HEK293 (cell line): ENCODE measurements at regions not wholly inside any gene's neighbourhood (a gene's known extent, or its start where the extent isn't known, plus 50 kb on each side); places are given as distances from the start of the nearest gene placed in this dataset.

Experiments used
- CTCF ChIA-PET: fragments of 350-600 bp; formaldehyde crosslinking; extraction: SDS; loops from one replicate; lab custom pipeline; 2021; ENCODE audit warnings: antibody characterized with exemption; lab: Yijun Ruan, JAX
- POLR2A ChIA-PET: fragments of 300-600 bp; formaldehyde crosslinking; extraction: SDS; loops from one replicate; lab custom pipeline; 2020; ENCODE audit warnings: antibody characterized with exemption, inconsistent platforms; lab: Yijun Ruan, JAX
- H3K27ac ChIP-seq: fragments of 200-500 bp; sonication (Bioruptor generic); 2 replicates; pipeline ENCODE4 v1.5.1; 2014; ENCODE audit warnings: low read depth, low read length, control low read depth, inconsistent platforms; ENCODE audit errors: extremely low read depth
- H3K36me3 ChIP-seq, 2 experiments: fragments of 200-500 bp in 1 of 2; sonication (Bioruptor generic) in 1 of 2; 1 replicate in 1 of 2; 2 replicates in 1 of 2; pipeline ENCODE4 v1.5.1; 2014 to 2017; ENCODE audit warnings: inconsistent platforms in 2 of 2, low read length in 2 of 2; ENCODE audit not compliant: control insufficient read depth in 2 of 2, insufficient read depth in 1 of 2
- H3K4me1 ChIP-seq: fragments of 200-500 bp; sonication (Bioruptor generic); 2 replicates; pipeline ENCODE4 v1.5.1; 2014; ENCODE audit warnings: mild to moderate bottlenecking, low read length, inconsistent platforms; ENCODE audit not compliant: control insufficient read depth, insufficient read depth
- H3K4me3 ChIP-seq: 2 replicates; pipeline ENCODE4 v1.5.1; 2011; ENCODE audit warnings: low read depth, mild to moderate bottlenecking, control low read depth, low read length, moderate library complexity
- H3K9me3 ChIP-seq: fragments of 200-500 bp; sonication (Bioruptor generic); 2 replicates; pipeline ENCODE4 v1.5.1; 2014; ENCODE audit warnings: low read depth, low read length, inconsistent platforms; ENCODE audit not compliant: control insufficient read depth, insufficient read depth
- BCL11B ChIP-seq: fragments of 450-650 bp; formaldehyde crosslinking; IDR thresholded peaks from 2 replicates; pipeline ENCODE4 v1.5.1; 2016; ENCODE audit warnings: low read depth, missing biosample characterization, missing genetic modification characterization
- FEZF1 ChIP-seq: fragments of 450-650 bp; formaldehyde crosslinking; IDR thresholded peaks from 2 replicates; pipeline ENCODE4 v1.5.1; 2016; ENCODE audit warnings: missing biosample characterization, missing genetic modification characterization
- GLI2 ChIP-seq: fragments of 450-650 bp; formaldehyde crosslinking; IDR thresholded peaks from 2 replicates; pipeline ENCODE4; 2017; ENCODE audit warnings: missing biosample characterization, missing genetic modification characterization, low read depth, borderline replicate concordance
- GLIS2 ChIP-seq: fragments of 450-650 bp; formaldehyde crosslinking; IDR thresholded peaks from 2 replicates; pipeline ENCODE4 v1.5.1; 2016; ENCODE audit warnings: missing biosample characterization, missing genetic modification characterization
- PATZ1 ChIP-seq: fragments of 450-650 bp; formaldehyde crosslinking; IDR thresholded peaks from 2 replicates; pipeline ENCODE4 v1.5.1; 2016; ENCODE audit warnings: missing biosample characterization, missing genetic modification characterization
- REST ChIP-seq: fragments of 450-650 bp; formaldehyde crosslinking; IDR thresholded peaks from 2 replicates; pipeline ENCODE4 v1.5.1; 2016; ENCODE audit warnings: missing biosample characterization, missing genetic modification characterization
- ZBTB17 ChIP-seq: fragments of 450-650 bp; formaldehyde crosslinking; IDR thresholded peaks from 2 replicates; pipeline ENCODE4 v1.5.1; 2016; ENCODE audit warnings: missing biosample characterization, missing genetic modification characterization
- ZFP41 ChIP-seq: fragments of 450-650 bp; formaldehyde crosslinking; IDR thresholded peaks from 2 replicates; pipeline ENCODE4 v1.5.1; 2016; ENCODE audit warnings: missing biosample characterization, missing genetic modification characterization, borderline replicate concordance
- ZIC2 ChIP-seq: fragments of 450-650 bp; formaldehyde crosslinking; IDR thresholded peaks from 2 replicates; pipeline ENCODE4 v1.5.1; 2016; ENCODE audit warnings: missing biosample characterization, missing genetic modification characterization
- ZNF223 ChIP-seq: fragments of 450-650 bp; formaldehyde crosslinking; IDR thresholded peaks from 2 replicates; pipeline ENCODE4 v1.5.1; 2016; ENCODE audit warnings: missing biosample characterization, missing genetic modification characterization
- ZNF26 ChIP-seq: fragments of 450-650 bp; formaldehyde crosslinking; IDR thresholded peaks from 2 replicates; pipeline ENCODE4 v1.5.1; 2016; ENCODE audit warnings: missing biosample characterization, missing genetic modification characterization
- ZNF302 ChIP-seq: fragments of 450-650 bp; formaldehyde crosslinking; IDR thresholded peaks from 2 replicates; pipeline ENCODE4 v1.5.1; 2016; ENCODE audit warnings: missing biosample characterization, missing genetic modification characterization, low read depth
- ZNF37A ChIP-seq: fragments of 450-650 bp; IDR thresholded peaks from 2 replicates; pipeline ENCODE4 v1.5.1; 2018; ENCODE audit warnings: missing biosample characterization, missing genetic modification characterization
- ZNF394 ChIP-seq: fragments of 450-650 bp; formaldehyde crosslinking; IDR thresholded peaks from 2 replicates; pipeline ENCODE4 v1.5.1; 2016; ENCODE audit warnings: missing biosample characterization, missing genetic modification characterization, mild to moderate bottlenecking, moderate library complexity, borderline replicate concordance
- ZNF433 ChIP-seq: fragments of 450-650 bp; formaldehyde crosslinking; IDR thresholded peaks from 2 replicates; pipeline ENCODE4 v1.5.1; 2016; ENCODE audit warnings: missing biosample characterization, missing genetic modification characterization, low read depth
- ZNF48 ChIP-seq: fragments of 450-650 bp; formaldehyde crosslinking; IDR thresholded peaks from 2 replicates; pipeline ENCODE4 v1.5.1; 2016; ENCODE audit warnings: missing biosample characterization, missing genetic modification characterization
- ZNF501 ChIP-seq: fragments of 450-650 bp; formaldehyde crosslinking; IDR thresholded peaks from 2 replicates; pipeline ENCODE4 v1.5.1; 2016; ENCODE audit warnings: missing biosample characterization, missing genetic modification characterization
- ZNF521 ChIP-seq: fragments of 450-650 bp; formaldehyde crosslinking; IDR thresholded peaks from 2 replicates; pipeline ENCODE4 v1.5.1; 2017; ENCODE audit warnings: missing biosample characterization, mild to moderate bottlenecking, missing genetic modification characterization
- ZNF555 ChIP-seq: fragments of 450-650 bp; formaldehyde crosslinking; conservative IDR thresholded peaks from 2 replicates; pipeline ENCODE4 v1.5.1; 2017; ENCODE audit warnings: missing biosample characterization, mild to moderate bottlenecking, missing genetic modification characterization, inconsistent platforms
- ZNF560 ChIP-seq: fragments of 450-650 bp; formaldehyde crosslinking; IDR thresholded peaks from 2 replicates; pipeline ENCODE4 v1.5.1; 2017; ENCODE audit warnings: missing biosample characterization, missing genetic modification characterization, borderline replicate concordance
- ZNF596 ChIP-seq: fragments of 450-650 bp; IDR thresholded peaks from 2 replicates; pipeline ENCODE4 v1.5.0; 2018; ENCODE audit warnings: missing biosample characterization, mild to moderate bottlenecking, missing genetic modification characterization, moderate library complexity
- ZNF629 ChIP-seq: fragments of 450-650 bp; formaldehyde crosslinking; IDR thresholded peaks from 2 replicates; pipeline ENCODE4 v1.5.1; 2017; ENCODE audit warnings: missing biosample characterization, missing genetic modification characterization
- ZNF692 ChIP-seq: fragments of 450-650 bp; formaldehyde crosslinking; IDR thresholded peaks from 2 replicates; pipeline ENCODE4 v1.5.1; 2016; ENCODE audit warnings: missing biosample characterization, missing genetic modification characterization
- ZNF76 ChIP-seq: fragments of 450-650 bp; formaldehyde crosslinking; IDR thresholded peaks from 2 replicates; pipeline ENCODE4; 2016; ENCODE audit warnings: low read depth, missing biosample characterization, missing genetic modification characterization, borderline replicate concordance
- ZNF785 ChIP-seq: fragments of 450-650 bp; formaldehyde crosslinking; IDR thresholded peaks from 2 replicates; pipeline ENCODE4 v1.5.1; 2016; ENCODE audit warnings: missing biosample characterization, missing genetic modification characterization

DNA sequence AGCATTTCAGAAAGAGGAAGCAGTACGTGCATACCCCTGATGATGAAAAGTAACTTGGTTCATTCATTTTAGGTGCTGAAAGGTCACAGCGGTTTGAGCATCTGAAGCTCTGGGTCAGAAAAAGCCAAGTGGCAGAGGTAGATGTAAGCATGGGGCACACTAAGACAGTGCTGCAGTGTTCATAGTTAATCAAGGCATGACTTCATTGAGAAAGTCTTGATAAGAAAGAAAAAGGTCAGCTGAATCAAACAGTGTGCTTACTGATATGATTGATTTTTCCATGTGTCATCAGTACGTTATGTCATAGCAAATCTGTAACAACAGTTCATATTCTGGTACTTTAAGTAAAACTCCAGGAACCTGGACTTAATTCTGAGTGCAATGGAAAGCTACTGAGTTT is 107.7 kb upstream of the PCLO start:
- Histone ChIP-seq H3K4me1 (peaks cover 12% of the 10 kb centered on the region; the same call in 1 of the 2 replicates), H3K36me3 (no peaks in the 10 kb centered on the region), H3K27ac (no peak overlapping the region), H3K4me3 (no peak overlapping the region), H3K9me3 (no peaks in the 10 kb centered on the region)
- TF ChIP-seq FEZF1 (tag by site-specific recombination) (peak; percentile 45; the same call in 1 of the 2 replicates), ZNF26 (tag by site-specific recombination) (no peak), ZFP41 (no peak), ZNF560 (tag by site-specific recombination) (no peak), ZBTB17 (tag by site-specific recombination) (peak; percentile 55; the same call in 1 of the 2 replicates), ZNF76 (tag by site-specific recombination) (no peak)
- ChIA-PET CTCF (interaction anchor here (0.6 to 4.6 kb wide), 11 partner anchors 11 to 547 kb away, joined by 3 to 14 read pairs (median 3); no protein-coding TSS in a partner anchor), POLR2A (no interaction called here)

DNA sequence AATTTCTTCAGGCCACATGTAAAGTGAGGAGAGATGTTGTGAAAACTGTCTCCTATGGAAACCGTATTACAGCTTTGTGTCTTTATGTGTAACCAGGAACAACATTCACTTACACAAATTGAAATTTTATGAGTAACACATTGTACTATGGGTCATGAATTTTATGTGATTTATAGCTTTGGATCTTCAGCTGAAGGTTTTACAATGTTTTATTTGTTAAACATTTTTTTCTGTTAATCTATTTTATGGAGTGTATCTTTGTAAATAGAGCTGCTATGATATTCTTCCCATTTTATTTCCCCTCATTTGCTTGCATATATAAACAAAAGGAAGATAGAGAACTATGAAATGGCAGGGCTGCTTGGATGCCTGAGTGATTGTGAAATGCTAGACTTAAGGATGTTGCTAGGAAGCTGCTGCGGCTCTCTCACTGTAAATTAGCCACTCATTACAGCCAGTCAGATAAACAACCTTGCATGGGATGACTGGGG is 104.5 kb upstream of the PCLO start:
- POLR2A ChIA-PET, result interaction anchor here (0.9 kb wide), 2 partner anchors 104 to 105 kb away, joined by 3 read pairs; no protein-coding TSS in a partner anchor
- peak overlapping the region; percentile 40 for H3K27ac ChIP-seq
- TF ChIP-seq ZNF692 (tag by site-specific recombination), result peak; percentile 59; the same call in 1 of the 2 replicates
- TF ChIP-seq GLIS2, result no peak
- peak; percentile 92 for TF ChIP-seq BCL11B (tag by site-specific recombination)
- TF ChIP-seq ZNF596 (tag by site-specific recombination), result 0 out of 2 replicates have a peak, but pooled peaks have one; percentile 60
- no peak for TF ChIP-seq ZNF48 (tag by site-specific recombination)
- 0 out of 2 replicates have a peak, but pooled peaks have one; percentile 38 for TF ChIP-seq PATZ1
- no peak for TF ChIP-seq ZNF521 (tag by site-specific recombination)
- TF ChIP-seq ZNF555 (tag by site-specific recombination), result no peak
- peak; percentile 83 for TF ChIP-seq ZBTB17 (tag by site-specific recombination)
- TF ChIP-seq ZNF223, result no peak
- peak; percentile 98 for TF ChIP-seq GLI2 (tag by site-specific recombination)
- no peak for TF ChIP-seq ZNF433
- TF ChIP-seq ZNF76 (tag by site-specific recombination), result peak; percentile 52; the same call in 1 of the 2 replicates
- TF ChIP-seq ZNF37A (tag by site-specific recombination), result no peak
- peak; percentile 83 for TF ChIP-seq ZNF394 (tag by site-specific recombination)
- peak; percentile 90 for TF ChIP-seq ZNF629 (tag by site-specific recombination)
- no peak for TF ChIP-seq ZNF785 (tag by site-specific recombination)
- no peak for TF ChIP-seq ZIC2 (tag by site-specific recombination)
- TF ChIP-seq REST, result no peak
- TF ChIP-seq ZNF501 (tag by site-specific recombination), result peak; percentile 81
- no peak for TF ChIP-seq ZNF302 (tag by site-specific recombination)

More for the DNA sequence above, 104.5 kb upstream of the PCLO start:
- Histone ChIP-seq H3K4me3 (no peak overlapping the region), H3K9me3 (no peaks in the 10 kb centered on the region), H3K36me3 (no peaks in the 10 kb centered on the region), H3K4me1 (peaks cover 12% of the 10 kb centered on the region; the same call in 1 of the 2 replicates)
- CTCF ChIA-PET, result interaction anchor here (0.6 to 1.4 kb wide), 4 partner anchors 149 to 527 kb away, joined by 3 to 5 read pairs (median 4); no protein-coding TSS in a partner anchor
